Esophagus squamous epithelium (tissue), 4 donors: ENCODE measurements at regions not wholly inside any gene's neighbourhood (a gene's known extent, or its start where the extent isn't known, plus 50 kb on each side); places are given as distances from the start of the nearest gene placed in this dataset.

ENCODE experiments used
- CTCF ChIP-seq, 6 experiments: fragments of 450-650 bp in 4 of 6; fragments of 200-600 bp in 2 of 6; sonication (generic) in 2 of 6; IDR thresholded peaks; one replicate each; pipeline ENCODE4 v1.5.1; 2016 to 2019; ENCODE audit warnings: antibody characterized with exemption in 6 of 6, mild to moderate bottlenecking in 4 of 6, moderate library complexity in 4 of 6
- POLR2A ChIP-seq, 4 donors: fragments of 450-650 bp; IDR thresholded peaks; one replicate each; pipeline ENCODE4 v1.6.1; 2017; ENCODE audit warnings: antibody characterized with exemption in 4 of 4, mild to moderate bottlenecking in 4 of 4, moderate library complexity in 3 of 4

GRCh38 chr6:45739058-45739457, 276.6 kb downstream of the CLIC5 start:
- TF ChIP-seq CTCF (IDR thresholded peaks at IDR 0.05) (no peak), POLR2A (IDR thresholded peaks at IDR 0.05) (no peak)
